Fibroblast of skin of scalp (primary cell): ENCODE measurements at regions not wholly inside any gene's neighbourhood (a gene's known extent, or its start where the extent isn't known, plus 50 kb on each side); places are given as distances from the start of the nearest gene placed in this dataset.
A peak's percentile ranks its signal among the peaks of the same experiment; 100 is the strongest.
"Not testable (repeated sequence)": the region's sequence is repeated elsewhere in the genome, so short reads cannot be mapped to it uniquely, and the experiment has no call there.

Experiments
- DNase-seq: peaks from one replicate; pipeline ENCODE4 v3.0.0-alpha.2; 2013

- peak; percentile 84 for DNase-seq
Measured at GRCh38 chr5:111859533-111860270, 102.7 kb upstream of the NREP start.

- peak; percentile 70 for DNase-seq
Measured at GRCh38 chr5:111859031-111859430, 102.0 kb upstream of the NREP start.

GRCh38 chr5:111857623-111858022, 100.6 kb upstream of the NREP start:
- peak; percentile 31 for DNase-seq

GRCh38 chr5:111856876-111857466, 100.0 kb upstream of the NREP start:
- no peak for DNase-seq

GRCh38 chr5:111855356-111855755, 98.4 kb upstream of the NREP start:
- no peak for DNase-seq

GRCh38 chr5:111854186-111854585, 97.2 kb upstream of the NREP start:
- DNase-seq: peak; percentile 28

GRCh38 chr5:111853748-111854147, 96.8 kb upstream of the NREP start:
- DNase-seq: peak; percentile 66

GRCh38 chr5:111851631-111852548, 94.9 kb upstream of the NREP start:
- DNase-seq: no peak

GRCh38 chr5:111848476-111848875, 91.5 kb upstream of the NREP start:
- DNase-seq: no peak

GRCh38 chr5:111847052-111847925, 90.3 kb upstream of the NREP start:
- no peak for DNase-seq

- no peak for DNase-seq
Measured at GRCh38 chr5:111840036-111840674, 83.2 kb upstream of the NREP start.

- no peak for DNase-seq
Measured at GRCh38 chr5:111839438-111839837, 82.4 kb upstream of the NREP start.

GRCh38 chr5:111836426-111836825, 79.4 kb upstream of the NREP start:
- peak; percentile 47 for DNase-seq

- no peak for DNase-seq
Measured at GRCh38 chr5:111834926-111835599, 78.1 kb upstream of the NREP start.

- DNase-seq: peak; percentile 89
Measured at GRCh38 chr5:111830333-111830732, 73.3 kb upstream of the NREP start.

- peak; percentile 99 for DNase-seq
Measured at GRCh38 chr5:111829701-111830100, 72.7 kb upstream of the NREP start.

- DNase-seq: no peak
Measured at GRCh38 chr5:111826064-111826463, 69.1 kb upstream of the NREP start.

GRCh38 chr5:111820072-111820471, 63.1 kb upstream of the NREP start:
- DNase-seq: no peak

GRCh38 chr5:111819028-111819427, 62.0 kb upstream of the NREP start:
- DNase-seq: not testable (repeated sequence)

- no peak for DNase-seq
Measured at GRCh38 chr5:111813537-111813936, 56.5 kb upstream of the NREP start.

- DNase-seq: no peak
Measured at GRCh38 chr5:111810112-111810511, 53.1 kb upstream of the NREP start.
